ENCODE measurements at regions not wholly inside any gene's neighbourhood (a gene's known extent, or its start where the extent isn't known, plus 50 kb on each side); places are given as distances from the start of the nearest gene placed in this dataset.

DNA sequence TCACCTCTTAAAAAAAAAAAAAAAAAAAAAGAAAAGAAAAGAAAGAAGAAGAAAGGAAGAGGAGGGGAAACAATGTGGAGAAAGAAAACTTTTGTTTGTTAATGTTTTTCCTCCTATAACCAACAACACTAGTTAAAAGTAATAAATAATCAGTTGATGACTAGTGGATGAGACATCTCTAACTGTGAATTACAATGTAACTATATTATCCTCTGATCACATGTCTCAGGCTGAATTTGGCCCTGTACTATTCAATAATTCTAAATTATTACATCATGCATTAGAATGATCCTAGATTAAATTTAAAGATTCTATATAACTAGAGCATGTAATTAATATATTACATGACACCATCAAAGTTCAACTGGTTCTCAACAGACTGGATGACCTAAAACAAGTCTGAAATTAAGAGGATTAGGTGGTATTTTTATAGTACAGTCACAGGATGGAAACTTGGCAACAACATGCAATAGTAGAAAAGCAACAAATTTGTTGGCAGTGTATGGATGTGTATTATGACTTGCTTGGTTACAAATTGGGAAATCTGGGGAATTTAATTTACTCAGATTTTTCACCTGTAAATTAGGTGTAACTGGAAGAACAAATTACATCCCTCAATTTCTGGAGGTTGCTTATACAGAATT is 269.3 kb upstream of the SETBP1 start:
- no peak for TF ChIP-seq EZH2phosphoT487 (IDR thresholded peaks at IDR 0.05; ENCODE audit: borderline replicate concordance)
- no peak for TF ChIP-seq POLR2A (IDR thresholded peaks at IDR 0.05; ENCODE audit: borderline replicate concordance, extremely low read depth, insufficient read depth, insufficient read length)
- TF ChIP-seq, protein P1, sequence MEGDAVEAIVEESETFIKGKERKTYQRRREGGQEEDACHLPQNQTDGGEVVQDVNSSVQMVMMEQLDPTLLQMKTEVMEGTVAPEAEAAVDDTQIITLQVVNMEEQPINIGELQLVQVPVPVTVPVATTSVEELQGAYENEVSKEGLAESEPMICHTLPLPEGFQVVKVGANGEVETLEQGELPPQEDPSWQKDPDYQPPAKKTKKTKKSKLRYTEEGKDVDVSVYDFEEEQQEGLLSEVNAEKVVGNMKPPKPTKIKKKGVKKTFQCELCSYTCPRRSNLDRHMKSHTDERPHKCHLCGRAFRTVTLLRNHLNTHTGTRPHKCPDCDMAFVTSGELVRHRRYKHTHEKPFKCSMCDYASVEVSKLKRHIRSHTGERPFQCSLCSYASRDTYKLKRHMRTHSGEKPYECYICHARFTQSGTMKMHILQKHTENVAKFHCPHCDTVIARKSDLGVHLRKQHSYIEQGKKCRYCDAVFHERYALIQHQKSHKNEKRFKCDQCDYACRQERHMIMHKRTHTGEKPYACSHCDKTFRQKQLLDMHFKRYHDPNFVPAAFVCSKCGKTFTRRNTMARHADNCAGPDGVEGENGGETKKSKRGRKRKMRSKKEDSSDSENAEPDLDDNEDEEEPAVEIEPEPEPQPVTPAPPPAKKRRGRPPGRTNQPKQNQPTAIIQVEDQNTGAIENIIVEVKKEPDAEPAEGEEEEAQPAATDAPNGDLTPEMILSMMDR (IDR thresholded peaks at IDR 0.05 in 2 of 3, conservative IDR thresholded peaks at IDR 0.05 in 1 of 3; ENCODE audit: borderline replicate concordance in 1 of 3, insufficient read depth in 1 of 3, low read depth in 2 of 3, low read length in 2 of 3) = no peak

Measured in HCT116 (cell line).